HCT116 (cell line): ENCODE measurements at regions not wholly inside any gene's neighbourhood (a gene's known extent, or its start where the extent isn't known, plus 50 kb on each side); places are given as distances from the start of the nearest gene placed in this dataset.

Experiments used
- ATAC-seq: fragments of 200-7000 bp; cut with Tn5 transposase; 2 replicates; pipeline ENCODE4 v1.9.1; 2020; ENCODE audit warnings: mild to moderate bottlenecking, moderate library complexity
- BruUV-seq: library from RNA; stranded (reverse); fragments of 400-500 nt; replicated peaks from 2 replicates; lab custom pipeline; 2021; lab: Mats Ljungman, UMichigan
- CTCF ChIA-PET: fragments of 300-600 bp; sonication (Branson Sonifier 250); formaldehyde crosslinking; loops from one replicate; lab custom pipeline; 2021; ENCODE audit warnings: antibody characterized with exemption; lab: Charles Lee
- POLR2A ChIA-PET: fragments of 300-600, 350-600 bp; sonication (Branson Sonifier 250); formaldehyde crosslinking; loops from one replicate; lab custom pipeline; 2021; ENCODE audit warnings: antibody characterized with exemption; lab: Charles Lee
- RAD21 ChIA-PET, 2 experiments: fragments of 300-600 bp; sonication (Branson Sonifier 250); formaldehyde crosslinking; loops; one replicate each; lab custom pipeline; 2023; ENCODE audit warnings: low total read pairs in 2 of 2; ENCODE audit not compliant: uncharacterized antibody in 2 of 2, unreplicated experiment in 2 of 2, low non-redundant PET in 1 of 2; lab: Charles Lee
- DNase-seq: peaks from one replicate; pipeline ENCODE4 v3.0.0-alpha.2; 2010; ENCODE audit warnings: low read depth, low spot score
- H2AFZ ChIP-seq: fragments of 200-600 bp; shearing (Covaris generic), sonication (generic); 2 replicates; pipeline ENCODE4 v1.6.1; 2017; ENCODE audit warnings: low read depth, mixed run types, mixed read lengths, antibody characterized with exemption, low read length; ENCODE audit not compliant: poor library complexity, severe bottlenecking
- H3K27ac ChIP-seq: 2 replicates; pipeline ENCODE4 v1.5.1; 2012; ENCODE audit warnings: low read depth, low read length
- H3K27me3 ChIP-seq: fragments of 200-600 bp; sonication (generic); 2 replicates; pipeline ENCODE4 v1.6.1; 2016; ENCODE audit warnings: mixed run types, low read length, mixed read lengths; ENCODE audit not compliant: insufficient read depth
- H3K36me3 ChIP-seq, 2 experiments: fragments of 200-500 bp in 1 of 2; fragments of 200-600 bp in 1 of 2; sonication (Bioruptor generic) in 1 of 2; sonication (generic) in 1 of 2; 2 replicates each; pipeline versions ENCODE4 v1.5.1 to v1.6.1; 2014 to 2016; ENCODE audit warnings: low read length in 2 of 2, inconsistent platforms in 1 of 2, mixed read lengths in 1 of 2, mixed run types in 1 of 2; ENCODE audit not compliant: insufficient read depth in 2 of 2, control insufficient read depth in 1 of 2
- H3K4me1 ChIP-seq, 2 experiments: fragments of 200-600 bp in 1 of 2; sonication (generic) in 1 of 2; 2 replicates each; pipeline versions ENCODE4 v1.5.1 to v1.6.1; 2012 to 2017; ENCODE audit warnings: low read length in 2 of 2, inconsistent platforms in 1 of 2, mild to moderate bottlenecking in 1 of 2, mixed read lengths in 1 of 2, mixed run types in 1 of 2, moderate library complexity in 1 of 2; ENCODE audit not compliant: insufficient read depth in 2 of 2, control insufficient read depth in 1 of 2
- H3K4me2 ChIP-seq: fragments of 200-600 bp; sonication (generic); 2 replicates; pipeline ENCODE4 v1.6.1; 2017; ENCODE audit warnings: mixed run types, low read length, mixed read lengths
- H3K4me3 ChIP-seq, 2 experiments: fragments of 200-600 bp in 1 of 2; sonication (generic) in 1 of 2; replicated peaks in 1 of 2; 2 replicates each; pipeline ENCODE4 v1.5.1; 2011 to 2016; ENCODE audit warnings: low read length in 2 of 2, control low read depth in 1 of 2, low read depth in 1 of 2, mild to moderate bottlenecking in 1 of 2, mixed read lengths in 1 of 2, mixed run types in 1 of 2
- H3K79me2 ChIP-seq: fragments of 200-600 bp; sonication (generic); 2 replicates; pipeline ENCODE4 v1.6.1; 2017; ENCODE audit warnings: mild to moderate bottlenecking, mixed run types, low read length, moderate library complexity, mixed read lengths; ENCODE audit not compliant: insufficient read depth
- H3K9ac ChIP-seq: fragments of 200-600 bp; sonication (generic); 2 replicates; pipeline ENCODE4 v1.6.1; 2016; ENCODE audit warnings: low read length, mixed read lengths
- H3K9me2 ChIP-seq: fragments of 200-600 bp; sonication (generic), shearing (Covaris generic); 2 replicates; pipeline ENCODE4 v1.6.1; 2017; ENCODE audit warnings: mixed run types, mild to moderate bottlenecking, moderate library complexity; ENCODE audit not compliant: insufficient read depth
- H3K9me3 ChIP-seq, 2 experiments: fragments of 200-500 bp in 1 of 2; fragments of 200-600 bp in 1 of 2; sonication (Bioruptor generic) in 1 of 2; sonication (generic) in 1 of 2; 2 replicates each; pipeline ENCODE4 v1.6.1; 2014 to 2017; ENCODE audit warnings: low read length in 2 of 2, mixed read lengths in 2 of 2, inconsistent platforms in 1 of 2, low read depth in 1 of 2, mild to moderate bottlenecking in 1 of 2, mixed run types in 1 of 2, moderate library complexity in 1 of 2; ENCODE audit not compliant: control insufficient read depth in 1 of 2, insufficient read depth in 1 of 2
- H4K20me1 ChIP-seq: fragments of 200-600 bp; sonication (generic), shearing (Covaris generic); 2 replicates; pipeline ENCODE4 v1.6.1; 2017; ENCODE audit warnings: mixed run types, mild to moderate bottlenecking, moderate library complexity; ENCODE audit not compliant: insufficient read depth
- ATF3 ChIP-seq: IDR thresholded peaks from 2 replicates; pipeline ENCODE4 v1.6.1; 2012
- CEBPB ChIP-seq: IDR thresholded peaks from 2 replicates; pipeline ENCODE4 v1.6.1; 2012; ENCODE audit warnings: low read depth
- CTCF ChIP-seq, 3 experiments: fragments of 200-600 bp in 1 of 3; sonication (generic) in 1 of 3; IDR thresholded peaks in 2 of 3; conservative IDR thresholded peaks in 1 of 3; 2 replicates each; pipeline ENCODE4 v1.5.1; 2012 to 2017; ENCODE audit warnings: low read depth in 2 of 3, low read length in 2 of 3, antibody characterized with exemption in 1 of 3, borderline replicate concordance in 1 of 3, control low read depth in 1 of 3, mild to moderate bottlenecking in 1 of 3, mixed read lengths in 1 of 3, mixed run types in 1 of 3, moderate library complexity in 1 of 3; ENCODE audit not compliant: insufficient read depth in 1 of 3
- ELF1 ChIP-seq: IDR thresholded peaks from 2 replicates; pipeline ENCODE4 v1.6.1; 2012; ENCODE audit warnings: low read depth, borderline replicate concordance
- EZH2 ChIP-seq: fragments of 200-600 bp; sonication (generic); IDR thresholded peaks from 2 replicates; pipeline ENCODE4 v1.6.1; 2017; ENCODE audit warnings: antibody characterized with exemption, mixed run types
- FOSL1 ChIP-seq: IDR thresholded peaks from 2 replicates; pipeline ENCODE4 v1.6.1; 2012; ENCODE audit warnings: low read depth
- JUND ChIP-seq: IDR thresholded peaks from 2 replicates; pipeline ENCODE4 v1.6.1; 2012
- MAX ChIP-seq: IDR thresholded peaks from 2 replicates; pipeline ENCODE4 v1.6.1; 2012
- POLR2AphosphoS5 ChIP-seq: IDR thresholded peaks from 2 replicates; pipeline ENCODE4 v1.6.1; 2011; ENCODE audit warnings: mild to moderate bottlenecking, low read depth, low read length, moderate library complexity
- REST ChIP-seq: IDR thresholded peaks from 2 replicates; pipeline ENCODE4 v1.6.1; 2012; ENCODE audit warnings: low read depth
- TCF7L2 ChIP-seq: IDR thresholded peaks from 2 replicates; pipeline ENCODE4 v1.7.0; 2011; ENCODE audit warnings: borderline replicate concordance, inconsistent platforms; ENCODE audit not compliant: insufficient read depth, insufficient read length; ENCODE audit errors: extremely low read depth
- YY1 ChIP-seq: IDR thresholded peaks from 2 replicates; pipeline ENCODE4 v1.6.1; 2011; ENCODE audit warnings: low read length, low read depth, moderate library complexity, mild to moderate bottlenecking; ENCODE audit not compliant: insufficient replicate concordance; ENCODE audit errors: extremely low read depth
- ZBTB33 ChIP-seq: IDR thresholded peaks from 2 replicates; pipeline ENCODE4 v1.6.1; 2011; ENCODE audit warnings: mild to moderate bottlenecking, low read length, moderate library complexity; ENCODE audit not compliant: insufficient replicate concordance; ENCODE audit errors: extremely low read depth
- ZFX ChIP-seq: fragments of 450-650 bp; IDR thresholded peaks from 2 replicates; pipeline ENCODE4 v1.6.1; 2017
- ZNF274 ChIP-seq: fragments of 200-500 bp; sonication (Bioruptor generic); IDR thresholded peaks from 2 replicates; pipeline ENCODE4 v1.6.1; 2014; ENCODE audit warnings: mild to moderate bottlenecking, low read depth, low read length, inconsistent platforms
- intact Hi-C: fragments of 100-400 bp; cut with micrococcal nuclease; formaldehyde crosslinking; loops from 2 replicates; pipeline ENCODE4 v1.10.0; 2022

GRCh38 chr20:23193801-23194384 is 107.8 kb upstream of the CD93 start:
- no peak overlapping the region for H3K27ac ChIP-seq
- no peak for TF ChIP-seq EZH2
- TF ChIP-seq ELF1, result no peak
- TF ChIP-seq FOSL1, result no peak
- no peak for TF ChIP-seq REST
- TF ChIP-seq ZNF274, result no peak
- no peak for TF ChIP-seq ZFX
- TF ChIP-seq MAX, result no peak
- no peak for TF ChIP-seq CTCF (IDR thresholded peaks at IDR 0.05 in 2 of 3, conservative IDR thresholded peaks at IDR 0.05 in 1 of 3; ENCODE audit: borderline replicate concordance in 1 of 3, insufficient read depth in 1 of 3, low read depth in 2 of 3, low read length in 2 of 3)
- no peak for TF ChIP-seq YY1
- no peak for TF ChIP-seq CEBPB
- no peak for TF ChIP-seq TCF7L2
- no peak for TF ChIP-seq ZBTB33
- TF ChIP-seq POLR2AphosphoS5, result no peak
- no peak for TF ChIP-seq ATF3
- no peak for TF ChIP-seq JUND
- BruUV-seq, result no TSS peak
- no peak overlapping the region for H3K4me2 ChIP-seq
- no peaks in the 10 kb centered on the region for H3K79me2 ChIP-seq
- intact Hi-C loops, result no loop called here
- H3K4me3 ChIP-seq, result no peak overlapping the region
- H2AFZ ChIP-seq, result no peak overlapping the region
- no peaks in the 10 kb centered on the region for H3K4me1 ChIP-seq
- ChIA-PET CTCF (no interaction called here), POLR2A (no interaction called here), RAD21 (no interaction called here)
- H4K20me1 ChIP-seq, result no peaks in the 10 kb centered on the region
- H3K9me2 ChIP-seq, result no peaks in the 10 kb centered on the region
- peaks cover 10% of the 10 kb centered on the region for H3K27me3 ChIP-seq
- H3K9ac ChIP-seq, result no peak overlapping the region
- DNase-seq, result no peak
- H3K9me3 ChIP-seq, result no peaks in the 10 kb centered on the region
- no peak for ATAC-seq
- H3K36me3 ChIP-seq, result no peaks in the 10 kb centered on the region
